OCI-LY1 (cell line): ENCODE measurements at regions not wholly inside any gene's neighbourhood (a gene's known extent, or its start where the extent isn't known, plus 50 kb on each side); places are given as distances from the start of the nearest gene placed in this dataset.

ENCODE experiments used
- H2AFZ ChIP-seq: fragments of 200-600 bp; sonication (generic), shearing (Covaris generic); 2 replicates; pipeline ENCODE4 v1.6.0; 2014; ENCODE audit warnings: antibody characterized with exemption, mild to moderate bottlenecking, low read length
- H3F3A ChIP-seq: fragments of 200-600 bp; sonication (generic), shearing (Covaris generic); 2 replicates; pipeline ENCODE4 v1.6.0; 2014; ENCODE audit warnings: mild to moderate bottlenecking, antibody characterized with exemption, low read length, moderate library complexity; ENCODE audit not compliant: insufficient read depth
- H3K27ac ChIP-seq: fragments of 200-600 bp; sonication (generic); 2 replicates; pipeline ENCODE4 v1.5.1; 2014; ENCODE audit warnings: low read length, mixed run types, mild to moderate bottlenecking, low read depth; ENCODE audit not compliant: poor library complexity, severe bottlenecking
- H3K27me3 ChIP-seq: fragments of 200-600 bp; sonication (generic); 2 replicates; pipeline ENCODE4 v1.6.0; 2014; ENCODE audit warnings: antibody characterized with exemption, mild to moderate bottlenecking, low read length, moderate library complexity; ENCODE audit not compliant: insufficient read depth
- H3K36me3 ChIP-seq: fragments of 200-600 bp; sonication (generic); 2 replicates; pipeline ENCODE4 v1.6.1; 2014; ENCODE audit warnings: mild to moderate bottlenecking, antibody characterized with exemption, low read length, moderate library complexity, mixed read lengths; ENCODE audit not compliant: insufficient read depth
- H3K4me1 ChIP-seq: fragments of 200-600 bp; sonication (generic); 2 replicates; pipeline ENCODE4 v1.5.1; 2014; ENCODE audit warnings: mild to moderate bottlenecking, low read length, moderate library complexity; ENCODE audit not compliant: insufficient read depth, severe bottlenecking
- H3K4me2 ChIP-seq: fragments of 200-600 bp; sonication (generic), shearing (Covaris generic); 2 replicates; pipeline ENCODE4 v1.6.1; 2014; ENCODE audit warnings: low read length
- H3K4me3 ChIP-seq: fragments of 200-600 bp; sonication (generic); 2 replicates; pipeline ENCODE4 v1.5.1; 2014; ENCODE audit warnings: low read length, low read depth, mild to moderate bottlenecking, mixed read lengths; ENCODE audit not compliant: poor library complexity, severe bottlenecking
- H3K79me2 ChIP-seq: fragments of 200-600 bp; shearing (Covaris generic); 2 replicates; pipeline ENCODE4 v1.6.1; 2016; ENCODE audit warnings: mixed run types, low read length, mixed read lengths; ENCODE audit not compliant: insufficient read depth
- H3K9ac ChIP-seq: fragments of 200-600 bp; sonication (generic), shearing (Covaris generic); 2 replicates; pipeline ENCODE4 v1.6.1; 2014; ENCODE audit warnings: mild to moderate bottlenecking, low read length, mixed read lengths
- H3K9me2 ChIP-seq: fragments of 200-600 bp; sonication (generic), shearing (Covaris generic); 2 replicates; pipeline ENCODE4 v1.6.1; 2014; ENCODE audit warnings: low read depth, mild to moderate bottlenecking, low read length, mixed read lengths
- H3K9me3 ChIP-seq: fragments of 200-600 bp; shearing (Covaris generic); 2 replicates; pipeline ENCODE4 v1.6.1; 2014; ENCODE audit warnings: low read length, mixed read lengths
- H4K20me1 ChIP-seq: fragments of 200-600 bp; sonication (generic), shearing (Covaris generic); 2 replicates; pipeline ENCODE4 v1.6.0; 2016; ENCODE audit warnings: mild to moderate bottlenecking, low read length; ENCODE audit not compliant: insufficient read depth
- EZH2 ChIP-seq: fragments of 200-600 bp; sonication (generic), shearing (Covaris generic); IDR thresholded peaks from 2 replicates; pipeline ENCODE4 v1.8.0; 2017; ENCODE audit warnings: borderline replicate concordance, mixed run types, mild to moderate bottlenecking, antibody characterized with exemption, low read length, moderate library complexity, mixed read lengths
- TF ChIP-seq, protein P1 (sequence below): fragments of 200-600 bp; sonication (generic), shearing (Covaris generic); IDR thresholded peaks from 2 replicates; pipeline ENCODE4 v1.5.1; 2017; ENCODE audit warnings: mild to moderate bottlenecking, antibody characterized with exemption, low read length, moderate library complexity, mixed read lengths

DNA sequence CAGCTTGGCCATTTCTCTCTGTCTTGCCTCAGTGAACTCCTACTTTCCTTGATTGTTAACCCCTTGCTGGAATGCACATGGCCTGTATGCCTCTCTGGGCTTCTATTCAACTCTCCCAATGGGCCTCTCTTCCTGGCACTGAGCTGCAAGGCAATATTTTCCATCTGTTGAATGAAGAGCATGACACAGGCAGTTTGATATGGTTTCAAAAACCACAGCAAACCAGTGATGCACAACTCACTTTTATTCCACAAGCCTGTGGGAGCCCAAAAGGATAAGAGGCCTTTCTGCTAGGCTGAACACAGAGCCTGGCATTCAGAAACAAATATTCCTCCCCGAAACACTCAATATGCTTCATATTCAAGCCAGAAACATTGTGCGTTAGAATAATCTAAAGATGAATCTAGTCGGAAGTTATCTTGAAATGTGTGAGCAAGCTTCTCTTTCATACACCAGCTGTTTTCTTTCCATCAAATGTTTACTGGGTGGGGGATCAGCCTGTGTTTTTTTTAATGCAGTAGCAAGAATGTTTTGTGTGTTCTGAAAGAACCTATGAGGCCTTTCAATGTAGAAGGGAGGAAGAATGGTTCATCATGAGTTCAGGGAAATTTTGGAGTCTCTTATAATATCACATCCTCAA lies 443.1 kb upstream of the SPRY2 start:
- TF ChIP-seq EZH2 = no peak
- TF ChIP-seq, protein P1, sequence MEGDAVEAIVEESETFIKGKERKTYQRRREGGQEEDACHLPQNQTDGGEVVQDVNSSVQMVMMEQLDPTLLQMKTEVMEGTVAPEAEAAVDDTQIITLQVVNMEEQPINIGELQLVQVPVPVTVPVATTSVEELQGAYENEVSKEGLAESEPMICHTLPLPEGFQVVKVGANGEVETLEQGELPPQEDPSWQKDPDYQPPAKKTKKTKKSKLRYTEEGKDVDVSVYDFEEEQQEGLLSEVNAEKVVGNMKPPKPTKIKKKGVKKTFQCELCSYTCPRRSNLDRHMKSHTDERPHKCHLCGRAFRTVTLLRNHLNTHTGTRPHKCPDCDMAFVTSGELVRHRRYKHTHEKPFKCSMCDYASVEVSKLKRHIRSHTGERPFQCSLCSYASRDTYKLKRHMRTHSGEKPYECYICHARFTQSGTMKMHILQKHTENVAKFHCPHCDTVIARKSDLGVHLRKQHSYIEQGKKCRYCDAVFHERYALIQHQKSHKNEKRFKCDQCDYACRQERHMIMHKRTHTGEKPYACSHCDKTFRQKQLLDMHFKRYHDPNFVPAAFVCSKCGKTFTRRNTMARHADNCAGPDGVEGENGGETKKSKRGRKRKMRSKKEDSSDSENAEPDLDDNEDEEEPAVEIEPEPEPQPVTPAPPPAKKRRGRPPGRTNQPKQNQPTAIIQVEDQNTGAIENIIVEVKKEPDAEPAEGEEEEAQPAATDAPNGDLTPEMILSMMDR = no peak
- Histone ChIP-seq H3K27ac (no peak overlapping the region), H3K36me3 (no peaks in the 10 kb centered on the region), H3K79me2 (no peaks in the 10 kb centered on the region), H2AFZ (no peak overlapping the region), H3K9ac (no peak overlapping the region), H3K4me1 (peaks cover 18% of the 10 kb centered on the region), H3F3A (no peaks in the 10 kb centered on the region), H4K20me1 (no peaks in the 10 kb centered on the region), H3K4me3 (no peak overlapping the region), H3K9me3 (no peaks in the 10 kb centered on the region), H3K27me3 (no peaks in the 10 kb centered on the region), H3K4me2 (no peak overlapping the region), H3K9me2 (no peaks in the 10 kb centered on the region)

DNA sequence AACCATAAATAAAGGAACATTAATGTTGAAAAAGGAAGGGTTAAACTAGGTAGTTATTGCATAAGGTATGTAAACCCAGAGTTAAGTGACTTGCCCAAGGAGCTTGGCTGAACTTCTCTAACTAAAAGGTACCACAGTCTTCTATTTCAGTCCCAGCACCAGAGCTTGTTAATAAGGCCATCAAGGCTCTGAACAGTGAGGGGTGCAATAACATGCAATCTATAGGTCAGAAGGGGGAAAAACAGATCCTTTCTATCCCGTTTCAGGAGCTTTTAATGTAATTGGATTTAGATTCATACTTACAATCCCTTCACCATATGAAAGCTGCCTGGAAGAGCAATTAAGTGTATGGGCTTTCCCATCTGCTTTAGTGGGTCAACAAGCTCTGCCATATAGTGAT lies 441.5 kb upstream of the SPRY2 start:
- Histone ChIP-seq H3K9me2 (no peaks in the 10 kb centered on the region), H3K9me3 (no peaks in the 10 kb centered on the region), H3K36me3 (no peaks in the 10 kb centered on the region), H3K27ac (no peak overlapping the region), H3K79me2 (no peaks in the 10 kb centered on the region), H4K20me1 (no peaks in the 10 kb centered on the region), H2AFZ (no peak overlapping the region), H3K27me3 (no peaks in the 10 kb centered on the region), H3K9ac (no peak overlapping the region), H3K4me1 (peaks cover 18% of the 10 kb centered on the region), H3F3A (no peaks in the 10 kb centered on the region), H3K4me3 (no peak overlapping the region), H3K4me2 (no peak overlapping the region)
- TF ChIP-seq, protein P1 = no peak
- no peak for TF ChIP-seq EZH2

DNA sequence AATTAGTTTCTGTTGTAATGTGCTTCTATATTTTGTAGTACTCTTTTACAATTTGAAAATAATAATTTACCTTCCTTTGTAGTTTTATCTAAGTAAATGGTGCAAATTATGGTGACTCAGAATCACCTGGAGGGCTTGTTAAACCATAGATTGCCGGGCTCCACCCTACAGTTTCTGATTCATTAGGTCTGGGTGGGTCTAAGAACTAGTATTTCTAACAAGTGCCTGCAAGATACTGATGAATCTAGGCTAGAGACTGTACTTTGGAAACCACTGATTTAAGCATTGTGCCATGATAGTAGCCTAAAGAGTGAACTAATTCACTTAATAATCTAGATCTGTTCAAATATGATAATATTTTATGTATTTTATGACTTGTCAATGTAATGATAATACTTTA lies 437.4 kb upstream of the SPRY2 start:
- no peaks in the 10 kb centered on the region for H3K27me3 ChIP-seq
- H3K79me2 ChIP-seq = no peaks in the 10 kb centered on the region
- TF ChIP-seq EZH2 = no peak
- TF ChIP-seq, protein P1 = no peak
- H3K4me3 ChIP-seq = no peak overlapping the region
- no peaks in the 10 kb centered on the region for H3K9me3 ChIP-seq
- H3K9ac ChIP-seq = no peak overlapping the region
- peaks cover 3% of the 10 kb centered on the region for H3K4me1 ChIP-seq
- H3K36me3 ChIP-seq = no peaks in the 10 kb centered on the region
- H4K20me1 ChIP-seq = no peaks in the 10 kb centered on the region
- H3K4me2 ChIP-seq = no peak overlapping the region
- H2AFZ ChIP-seq = no peak overlapping the region
- H3K9me2 ChIP-seq = no peaks in the 10 kb centered on the region
- no peak overlapping the region for H3K27ac ChIP-seq
- H3F3A ChIP-seq = no peaks in the 10 kb centered on the region
